ENCODE measurements at regions not wholly inside any gene's neighbourhood (a gene's known extent, or its start where the extent isn't known, plus 50 kb on each side); places are given as distances from the start of the nearest gene placed in this dataset.

DNA sequence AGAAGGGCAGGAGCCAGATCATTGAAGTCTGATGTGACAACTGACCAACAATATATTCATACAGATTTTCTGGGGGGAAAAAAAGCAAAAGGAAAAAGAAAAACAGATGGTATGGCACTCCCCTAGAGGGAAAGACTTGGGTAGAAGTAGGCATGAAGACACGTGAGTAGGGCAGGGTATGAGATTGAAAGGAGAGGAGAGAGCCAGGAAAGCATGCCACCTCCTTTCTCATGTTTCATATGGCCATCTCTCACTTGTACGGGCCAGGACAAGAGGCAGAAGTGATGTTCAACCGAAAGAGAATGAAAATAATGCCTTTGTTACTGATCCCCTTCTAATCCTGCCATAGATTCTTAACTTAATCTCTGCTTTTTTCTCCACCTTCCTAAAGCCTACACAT lies 139.0 kb upstream of the ACTBL2 start:
- no peaks in the 10 kb centered on the region for H3K9me3 ChIP-seq
- no peaks in the 10 kb centered on the region for H3K36me3 ChIP-seq
- no peak for DNase-seq
- no peak overlapping the region for H3K4me3 ChIP-seq (ENCODE audit: low read depth, low read length)
- H3K27me3 ChIP-seq, result no peaks in the 10 kb centered on the region; the same call in 1 of the 2 replicates
- no peak for TF ChIP-seq CTCF (IDR thresholded peaks at IDR 0.05; ENCODE audit: low read depth, low read length)
- no peaks in the 10 kb centered on the region for H3K4me1 ChIP-seq

GRCh38 chr5:57618767-57619381 lies 136.3 kb upstream of the ACTBL2 start:
- Histone ChIP-seq H3K9me3 (no peaks in the 10 kb centered on the region), H3K36me3 (no peaks in the 10 kb centered on the region), H3K4me1 (peaks cover 6% of the 10 kb centered on the region; the same call in 1 of the 2 replicates), H3K27me3 (no peaks in the 10 kb centered on the region; the same call in 1 of the 2 replicates), H3K4me3 (ENCODE audit: low read depth, low read length) (no peak overlapping the region)
- no peak for DNase-seq
- no peak for TF ChIP-seq CTCF (IDR thresholded peaks at IDR 0.05; ENCODE audit: low read depth, low read length)

- no peak for DNase-seq
Observed at GRCh38 chr5:57613741-57614140, 131.1 kb upstream of the ACTBL2 start.

GRCh38 chr5:57611177-57611576 lies 128.6 kb upstream of the ACTBL2 start:
- no peak for DNase-seq
- no peak overlapping the region for H3K4me3 ChIP-seq (ENCODE audit: low read depth, low read length)
- H3K36me3 ChIP-seq, result no peaks in the 10 kb centered on the region
- TF ChIP-seq CTCF (IDR thresholded peaks at IDR 0.05; ENCODE audit: low read depth, low read length), result no peak
- H3K4me1 ChIP-seq, result peaks cover 9% of the 10 kb centered on the region
- H3K27me3 ChIP-seq, result no peaks in the 10 kb centered on the region
- no peaks in the 10 kb centered on the region for H3K9me3 ChIP-seq

More at GRCh38 chr5:57613741-57614140, 131.1 kb upstream of the ACTBL2 start:
- Histone ChIP-seq H3K4me3 (ENCODE audit: low read depth, low read length) (no peak overlapping the region), H3K9me3 (no peaks in the 10 kb centered on the region), H3K4me1 (peaks cover 6% of the 10 kb centered on the region; the same call in 1 of the 2 replicates), H3K36me3 (no peaks in the 10 kb centered on the region), H3K27me3 (no peaks in the 10 kb centered on the region)
- no peak for TF ChIP-seq CTCF (IDR thresholded peaks at IDR 0.05; ENCODE audit: low read depth, low read length)

- Histone ChIP-seq H3K27me3 (no peaks in the 10 kb centered on the region), H3K4me1 (peaks cover 3% of the 10 kb centered on the region; the same call in 1 of the 2 replicates), H3K4me3 (ENCODE audit: low read depth, low read length) (no peak overlapping the region), H3K36me3 (no peaks in the 10 kb centered on the region), H3K9me3 (no peaks in the 10 kb centered on the region)
- no peak for DNase-seq
- TF ChIP-seq CTCF (IDR thresholded peaks at IDR 0.05; ENCODE audit: low read depth, low read length), result no peak
Observed at GRCh38 chr5:57608542-57608941, 125.9 kb upstream of the ACTBL2 start.

DNA sequence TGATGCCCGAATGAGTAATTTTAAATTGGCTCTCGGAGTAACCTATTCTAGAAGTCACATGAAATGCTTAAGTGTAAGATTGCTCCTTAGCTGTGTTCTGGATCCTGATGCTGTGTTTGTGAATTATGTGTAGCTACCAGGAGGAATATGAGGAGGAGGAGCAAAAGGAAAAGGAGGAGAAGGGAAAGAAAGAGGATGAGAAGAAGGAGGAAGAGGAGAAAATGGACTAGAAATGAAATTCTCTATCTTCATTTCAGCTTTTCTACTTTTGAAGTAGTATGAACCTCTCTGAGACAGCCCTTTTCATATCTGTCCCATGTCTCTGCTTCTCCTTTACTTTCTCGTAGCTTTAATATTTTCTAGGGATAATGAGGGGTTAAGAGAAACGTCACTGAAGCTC lies 119.4 kb upstream of the ACTBL2 start:
- H3K9me3 ChIP-seq, result no peaks in the 10 kb centered on the region; the same call in 1 of the 2 replicates
- H3K36me3 ChIP-seq, result no peaks in the 10 kb centered on the region
- no peaks in the 10 kb centered on the region for H3K27me3 ChIP-seq
- H3K4me3 ChIP-seq (ENCODE audit: low read depth, low read length), result no peak overlapping the region
- no peak for TF ChIP-seq CTCF (IDR thresholded peaks at IDR 0.05; ENCODE audit: low read depth, low read length)
- peaks cover 1% of the 10 kb centered on the region; the same call in 1 of the 2 replicates for H3K4me1 ChIP-seq
- DNase-seq, result no peak
